ENCODE measurements at regions not wholly inside any gene's neighbourhood (a gene's known extent, or its start where the extent isn't known, plus 50 kb on each side); places are given as distances from the start of the nearest gene placed in this dataset.

DNA sequence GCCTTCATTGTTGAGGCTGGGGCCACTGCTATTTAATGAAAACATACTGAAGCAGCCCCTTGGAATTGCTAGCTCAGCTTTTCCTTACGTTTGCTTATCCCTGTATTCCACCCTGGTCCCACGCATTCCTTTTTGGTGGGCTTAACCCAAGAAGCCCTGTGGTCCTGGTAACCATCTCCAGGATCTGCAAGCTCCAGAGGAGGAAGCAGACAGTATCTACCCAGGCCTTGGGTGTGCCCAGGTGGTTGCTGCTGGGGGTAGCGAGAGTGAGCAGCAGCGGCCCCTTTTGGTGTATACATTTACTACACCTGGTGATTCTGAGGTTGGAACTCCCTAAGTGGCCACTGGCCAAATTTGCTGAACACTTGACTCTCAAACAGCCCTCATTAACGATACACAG is 97.7 kb downstream of the CBLN1 start:
- Histone ChIP-seq H3K9me3 (ENCODE audit: control insufficient read depth in 2 of 2, low read length in 2 of 2) (peaks cover 3% of the 10 kb centered on the region in 2 donors), H3K4me3 (ENCODE audit: low read length in 2 of 2) (no peak overlapping the region), H3K27me3 (ENCODE audit: control insufficient read depth in 2 of 2, insufficient read depth in 2 of 2, low read length in 2 of 2) (no peaks in the 10 kb centered on the region), H3K4me1 (ENCODE audit: control insufficient read depth in 2 of 2, insufficient read depth in 2 of 2, low read length in 2 of 2) (peaks cover 21 to 34% of the 10 kb centered on the region in 2 donors), H3K27ac (ENCODE audit: low read depth in 2 of 2, low read length in 2 of 2) (no peak overlapping the region), H3K36me3 (ENCODE audit: control insufficient read depth in 2 of 2, insufficient read depth in 2 of 2, low read length in 2 of 2) (no peaks in the 10 kb centered on the region), H3K9ac (ENCODE audit: low read depth in 1 of 2, low read length in 2 of 2) (no peak overlapping the region)

DNA sequence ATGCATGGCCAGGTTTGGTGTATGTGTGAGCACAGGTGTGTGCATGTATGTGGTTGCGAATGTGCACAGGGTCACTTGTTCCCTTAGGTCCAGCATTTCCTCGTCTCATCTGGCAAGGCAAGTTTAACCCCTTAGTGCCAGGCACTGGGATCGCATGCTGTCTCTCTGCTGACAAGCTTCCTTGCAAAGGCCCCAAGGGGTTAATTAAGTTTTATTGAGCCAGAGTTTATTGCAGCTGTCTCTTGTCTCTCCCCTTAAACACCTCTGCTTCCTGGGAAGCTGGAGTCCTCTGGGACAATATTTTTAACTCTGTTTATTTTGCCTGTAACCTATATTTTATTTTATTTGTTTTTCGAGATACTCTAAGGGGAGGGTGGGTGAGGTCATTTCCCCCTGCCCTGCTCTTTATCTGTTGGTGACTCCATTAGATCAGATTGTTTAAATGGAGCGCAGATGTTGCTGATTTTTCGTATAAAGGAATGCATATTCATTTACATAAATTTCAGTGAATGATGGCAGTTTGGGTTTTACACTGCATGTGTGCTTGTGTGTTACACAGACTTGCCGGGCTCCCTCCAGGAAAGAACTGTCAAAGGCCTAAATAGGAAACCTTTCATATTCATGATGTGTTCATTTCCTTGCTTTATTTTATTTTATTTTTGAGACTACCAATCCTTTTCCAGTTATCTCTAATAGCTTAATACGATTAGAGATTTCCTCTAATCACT is 99.7 kb downstream of the CBLN1 start:
- H3K9ac ChIP-seq (ENCODE audit: low read depth in 1 of 2, low read length in 2 of 2): no peak overlapping the region
- no peaks in the 10 kb centered on the region for H3K27me3 ChIP-seq (ENCODE audit: control insufficient read depth in 2 of 2, insufficient read depth in 2 of 2, low read length in 2 of 2)
- H3K27ac ChIP-seq (ENCODE audit: low read depth in 2 of 2, low read length in 2 of 2): peak overlapping the region in 1 of 2 donors; percentile 50
- H3K4me1 ChIP-seq (ENCODE audit: control insufficient read depth in 2 of 2, insufficient read depth in 2 of 2, low read length in 2 of 2): peaks cover 21 to 34% of the 10 kb centered on the region in 2 donors
- no peaks in the 10 kb centered on the region for H3K36me3 ChIP-seq (ENCODE audit: control insufficient read depth in 2 of 2, insufficient read depth in 2 of 2, low read length in 2 of 2)
- H3K4me3 ChIP-seq (ENCODE audit: low read length in 2 of 2): peak overlapping the region in 1 of 2 donors; percentile 58
- no peaks in the 10 kb centered on the region for H3K9me3 ChIP-seq (ENCODE audit: control insufficient read depth in 2 of 2, low read length in 2 of 2)

DNA sequence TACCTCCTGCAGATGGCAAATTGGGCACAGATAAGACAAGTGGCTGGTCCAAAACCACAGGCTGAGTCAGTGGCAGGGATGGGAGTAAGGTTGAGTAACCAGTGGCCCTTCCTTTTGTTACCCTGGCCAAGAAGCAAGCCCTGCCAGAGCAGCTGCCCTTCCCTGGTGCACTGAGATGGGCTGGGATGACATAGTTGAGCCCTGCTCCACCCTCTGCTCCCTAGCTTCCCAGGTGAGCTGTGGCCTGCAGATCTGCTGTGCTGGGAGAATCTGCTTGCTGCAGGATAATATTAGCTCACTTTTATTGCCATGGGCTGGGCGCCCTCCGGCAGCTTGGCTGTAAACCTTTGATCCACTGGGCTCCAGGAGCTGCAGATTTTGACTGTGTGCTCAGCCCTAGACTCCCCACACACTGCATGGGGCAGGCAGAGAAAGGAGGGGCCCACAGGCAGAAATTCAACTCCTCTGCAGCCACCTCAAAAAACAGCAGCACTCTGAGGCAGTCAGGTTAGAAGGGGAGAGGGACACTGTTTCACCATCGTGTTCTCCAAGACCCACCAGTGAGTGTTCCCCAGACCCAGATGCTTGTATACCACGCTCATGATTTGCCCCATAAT is 101.8 kb downstream of the CBLN1 start:
- Histone ChIP-seq H3K4me3 (ENCODE audit: low read length in 2 of 2) (no peak overlapping the region), H3K9me3 (ENCODE audit: control insufficient read depth in 2 of 2, low read length in 2 of 2) (no peaks in the 10 kb centered on the region), H3K27me3 (ENCODE audit: control insufficient read depth in 2 of 2, insufficient read depth in 2 of 2, low read length in 2 of 2) (no peaks in the 10 kb centered on the region), H3K4me1 (ENCODE audit: control insufficient read depth in 2 of 2, insufficient read depth in 2 of 2, low read length in 2 of 2) (peaks cover 25 to 37% of the 10 kb centered on the region in 2 donors), H3K36me3 (ENCODE audit: control insufficient read depth in 2 of 2, insufficient read depth in 2 of 2, low read length in 2 of 2) (no peaks in the 10 kb centered on the region), H3K9ac (ENCODE audit: low read depth in 1 of 2, low read length in 2 of 2) (no peak overlapping the region), H3K27ac (ENCODE audit: low read depth in 2 of 2, low read length in 2 of 2) (no peak overlapping the region)

DNA sequence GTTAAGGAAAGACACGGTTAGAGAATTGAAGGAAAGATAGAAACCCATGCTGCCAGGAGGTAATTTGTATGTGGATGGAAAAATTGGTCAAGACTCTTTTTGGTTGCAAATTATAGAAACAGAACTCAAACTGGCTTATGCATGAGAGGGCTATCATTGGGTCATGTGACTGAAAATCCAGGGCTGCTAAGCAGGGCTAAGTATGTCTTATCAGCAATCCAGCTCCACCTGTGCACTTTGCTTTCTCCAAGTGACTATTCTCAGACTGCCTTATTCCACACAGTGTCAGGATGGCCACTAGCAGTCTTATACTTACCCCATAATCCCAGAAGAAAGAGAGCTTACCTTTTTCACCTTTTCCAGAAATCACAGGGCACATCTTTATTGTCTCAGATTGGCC is 113.5 kb downstream of the CBLN1 start:
- Histone ChIP-seq H3K27me3 (ENCODE audit: control insufficient read depth in 2 of 2, insufficient read depth in 2 of 2, low read length in 2 of 2) (peaks cover 0 to 2% of the 10 kb centered on the region in 2 donors), H3K36me3 (ENCODE audit: control insufficient read depth in 2 of 2, insufficient read depth in 2 of 2, low read length in 2 of 2) (no peaks in the 10 kb centered on the region), H3K9me3 (ENCODE audit: control insufficient read depth in 2 of 2, low read length in 2 of 2) (no peaks in the 10 kb centered on the region), H3K27ac (ENCODE audit: low read depth in 2 of 2, low read length in 2 of 2) (no peak overlapping the region), H3K4me3 (ENCODE audit: low read length in 2 of 2) (no peak overlapping the region), H3K4me1 (ENCODE audit: control insufficient read depth in 2 of 2, insufficient read depth in 2 of 2, low read length in 2 of 2) (no peaks in the 10 kb centered on the region), H3K9ac (ENCODE audit: low read depth in 1 of 2, low read length in 2 of 2) (no peak overlapping the region)

DNA sequence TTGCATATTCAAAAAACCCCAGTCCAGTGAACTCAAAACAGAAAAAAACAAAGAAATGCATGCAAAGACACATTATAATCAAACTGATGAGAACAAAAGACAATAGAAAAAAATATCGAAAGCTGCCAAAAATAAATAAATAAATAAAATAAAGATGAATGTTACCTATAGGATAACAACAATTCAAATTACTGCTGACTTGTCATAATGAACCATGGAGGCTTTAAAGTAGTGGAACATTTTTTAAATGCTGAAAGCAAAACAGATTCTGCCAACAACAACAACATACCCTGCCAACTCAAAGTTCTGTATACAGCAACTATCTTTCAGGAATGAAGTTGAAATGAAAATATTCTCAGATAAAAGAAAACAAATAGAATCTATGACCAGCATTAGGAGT is 116.6 kb downstream of the CBLN1 start:
- H3K36me3 ChIP-seq (ENCODE audit: control insufficient read depth in 2 of 2, insufficient read depth in 2 of 2, low read length in 2 of 2): no peaks in the 10 kb centered on the region
- H3K9me3 ChIP-seq (ENCODE audit: control insufficient read depth in 2 of 2, low read length in 2 of 2): no peaks in the 10 kb centered on the region
- no peak overlapping the region for H3K4me3 ChIP-seq (ENCODE audit: low read length in 2 of 2)
- no peaks in the 10 kb centered on the region for H3K4me1 ChIP-seq (ENCODE audit: control insufficient read depth in 2 of 2, insufficient read depth in 2 of 2, low read length in 2 of 2)
- H3K27me3 ChIP-seq (ENCODE audit: control insufficient read depth in 2 of 2, insufficient read depth in 2 of 2, low read length in 2 of 2): no peaks in the 10 kb centered on the region
- no peak overlapping the region for H3K27ac ChIP-seq (ENCODE audit: low read depth in 2 of 2, low read length in 2 of 2)
- H3K9ac ChIP-seq (ENCODE audit: low read depth in 1 of 2, low read length in 2 of 2): no peak overlapping the region

DNA sequence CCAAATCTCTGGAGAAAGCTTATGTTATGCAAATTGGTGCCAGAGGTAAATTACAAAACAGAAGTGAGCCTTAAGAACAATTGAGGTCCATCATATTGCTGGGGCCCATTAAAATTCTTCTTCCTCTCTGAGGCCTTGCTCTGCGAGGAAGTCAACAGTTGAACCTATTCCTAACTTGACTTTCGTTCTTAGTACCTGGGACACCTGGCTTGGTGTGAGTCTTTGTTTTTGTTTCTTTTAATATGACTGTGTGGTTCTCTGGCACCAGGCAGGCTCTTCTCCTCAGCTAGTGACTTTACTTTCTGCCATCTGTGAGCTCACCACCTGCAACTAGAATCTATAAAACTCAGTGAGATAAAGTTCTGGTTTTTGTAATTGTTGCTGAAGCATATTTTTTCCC is 120.4 kb downstream of the CBLN1 start:
- H3K9ac ChIP-seq (ENCODE audit: low read depth in 1 of 2, low read length in 2 of 2): no peak overlapping the region
- no peaks in the 10 kb centered on the region for H3K27me3 ChIP-seq (ENCODE audit: control insufficient read depth in 2 of 2, insufficient read depth in 2 of 2, low read length in 2 of 2)
- no peaks in the 10 kb centered on the region for H3K9me3 ChIP-seq (ENCODE audit: control insufficient read depth in 2 of 2, low read length in 2 of 2)
- no peak overlapping the region for H3K27ac ChIP-seq (ENCODE audit: low read depth in 2 of 2, low read length in 2 of 2)
- H3K4me3 ChIP-seq (ENCODE audit: low read length in 2 of 2): no peak overlapping the region
- no peaks in the 10 kb centered on the region for H3K36me3 ChIP-seq (ENCODE audit: control insufficient read depth in 2 of 2, insufficient read depth in 2 of 2, low read length in 2 of 2)
- H3K4me1 ChIP-seq (ENCODE audit: control insufficient read depth in 2 of 2, insufficient read depth in 2 of 2, low read length in 2 of 2): no peaks in the 10 kb centered on the region

DNA sequence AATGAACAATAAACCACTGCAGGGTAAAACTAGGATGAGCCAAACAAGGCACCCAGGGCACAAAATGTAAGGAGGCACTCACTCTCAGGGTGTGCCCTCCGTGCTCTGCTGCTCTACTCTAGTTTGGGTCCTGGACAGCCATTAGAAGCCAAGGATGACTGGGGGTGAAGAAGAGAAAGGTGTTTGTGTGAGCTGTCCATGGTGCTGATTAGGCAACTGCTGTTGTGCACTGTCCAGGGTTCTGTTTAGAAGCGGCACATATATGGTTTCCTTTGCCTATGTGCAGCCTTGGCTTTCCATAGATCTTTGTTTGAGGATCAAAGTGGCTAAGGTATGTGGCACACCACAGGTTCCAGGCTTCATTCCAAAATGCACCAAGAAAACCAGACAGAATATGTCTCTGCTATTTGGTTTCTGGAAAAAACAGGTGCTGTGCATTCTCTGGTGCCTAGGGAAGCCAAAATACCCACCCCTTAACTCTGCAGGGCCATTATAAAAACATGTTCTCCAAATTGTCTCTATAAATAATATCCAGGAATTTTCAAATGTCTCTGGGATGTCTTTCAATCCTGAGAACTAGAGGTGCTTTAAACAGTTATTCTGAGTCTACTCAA is 123.5 kb downstream of the CBLN1 start:
- H3K4me1 ChIP-seq (ENCODE audit: control insufficient read depth in 2 of 2, insufficient read depth in 2 of 2, low read length in 2 of 2): no peaks in the 10 kb centered on the region
- no peaks in the 10 kb centered on the region for H3K36me3 ChIP-seq (ENCODE audit: control insufficient read depth in 2 of 2, insufficient read depth in 2 of 2, low read length in 2 of 2)
- no peak overlapping the region for H3K4me3 ChIP-seq (ENCODE audit: low read length in 2 of 2)
- H3K9ac ChIP-seq (ENCODE audit: low read depth in 1 of 2, low read length in 2 of 2): no peak overlapping the region
- no peaks in the 10 kb centered on the region for H3K27me3 ChIP-seq (ENCODE audit: control insufficient read depth in 2 of 2, insufficient read depth in 2 of 2, low read length in 2 of 2)
- H3K27ac ChIP-seq (ENCODE audit: low read depth in 2 of 2, low read length in 2 of 2): no peak overlapping the region
- no peaks in the 10 kb centered on the region for H3K9me3 ChIP-seq (ENCODE audit: control insufficient read depth in 2 of 2, low read length in 2 of 2)

GRCh38 chr16:49150341-49150740 is 131.3 kb downstream of the CBLN1 start:
- no peaks in the 10 kb centered on the region for H3K4me1 ChIP-seq (ENCODE audit: control insufficient read depth in 2 of 2, insufficient read depth in 2 of 2, low read length in 2 of 2)
- H3K36me3 ChIP-seq (ENCODE audit: control insufficient read depth in 2 of 2, insufficient read depth in 2 of 2, low read length in 2 of 2): no peaks in the 10 kb centered on the region
- no peak overlapping the region for H3K9ac ChIP-seq (ENCODE audit: low read depth in 1 of 2, low read length in 2 of 2)
- H3K27me3 ChIP-seq (ENCODE audit: control insufficient read depth in 2 of 2, insufficient read depth in 2 of 2, low read length in 2 of 2): no peaks in the 10 kb centered on the region
- H3K4me3 ChIP-seq (ENCODE audit: low read length in 2 of 2): no peak overlapping the region
- H3K27ac ChIP-seq (ENCODE audit: low read depth in 2 of 2, low read length in 2 of 2): no peak overlapping the region
- H3K9me3 ChIP-seq (ENCODE audit: control insufficient read depth in 2 of 2, low read length in 2 of 2): no peaks in the 10 kb centered on the region

DNA sequence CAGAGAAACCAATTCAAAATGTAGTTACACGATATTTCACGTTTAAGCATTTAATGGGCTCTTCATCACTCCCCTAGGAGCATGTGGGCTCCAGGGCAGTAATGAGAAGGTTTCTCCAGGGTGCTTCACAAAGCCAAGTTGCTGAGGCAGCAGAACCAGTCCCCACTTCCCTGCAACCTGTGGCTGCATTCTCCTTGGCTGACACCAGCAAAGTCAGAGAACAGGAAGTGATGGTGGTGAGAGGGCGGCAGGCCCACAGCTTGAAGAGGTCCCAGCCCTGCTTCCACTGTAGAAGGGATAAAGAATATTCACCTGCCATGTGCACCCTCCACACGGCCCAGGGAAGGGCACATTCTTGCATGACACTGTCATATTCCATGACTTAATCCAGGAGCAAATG is 133.2 kb downstream of the CBLN1 start:
- no peak overlapping the region for H3K9ac ChIP-seq (ENCODE audit: low read depth in 1 of 2, low read length in 2 of 2)
- no peaks in the 10 kb centered on the region for H3K36me3 ChIP-seq (ENCODE audit: control insufficient read depth in 2 of 2, insufficient read depth in 2 of 2, low read length in 2 of 2)
- H3K4me1 ChIP-seq (ENCODE audit: control insufficient read depth in 2 of 2, insufficient read depth in 2 of 2, low read length in 2 of 2): no peaks in the 10 kb centered on the region
- no peak overlapping the region for H3K4me3 ChIP-seq (ENCODE audit: low read length in 2 of 2)
- no peak overlapping the region for H3K27ac ChIP-seq (ENCODE audit: low read depth in 2 of 2, low read length in 2 of 2)
- H3K27me3 ChIP-seq (ENCODE audit: control insufficient read depth in 2 of 2, insufficient read depth in 2 of 2, low read length in 2 of 2): no peaks in the 10 kb centered on the region
- H3K9me3 ChIP-seq (ENCODE audit: control insufficient read depth in 2 of 2, low read length in 2 of 2): no peaks in the 10 kb centered on the region

GRCh38 chr16:49140618-49141017 is 141.0 kb downstream of the CBLN1 start:
- Histone ChIP-seq H3K4me1 (ENCODE audit: control insufficient read depth in 2 of 2, insufficient read depth in 2 of 2, low read length in 2 of 2) (no peaks in the 10 kb centered on the region), H3K9ac (ENCODE audit: low read depth in 1 of 2, low read length in 2 of 2) (no peak overlapping the region), H3K27ac (ENCODE audit: low read depth in 2 of 2, low read length in 2 of 2) (no peak overlapping the region), H3K4me3 (ENCODE audit: low read length in 2 of 2) (no peak overlapping the region), H3K36me3 (ENCODE audit: control insufficient read depth in 2 of 2, insufficient read depth in 2 of 2, low read length in 2 of 2) (no peaks in the 10 kb centered on the region), H3K27me3 (ENCODE audit: control insufficient read depth in 2 of 2, insufficient read depth in 2 of 2, low read length in 2 of 2) (no peaks in the 10 kb centered on the region), H3K9me3 (ENCODE audit: control insufficient read depth in 2 of 2, low read length in 2 of 2) (peaks cover 2 to 3% of the 10 kb centered on the region in 2 donors)
